Natural killer cell (primary cell): ENCODE measurements at regions not wholly inside any gene's neighbourhood (a gene's known extent, or its start where the extent isn't known, plus 50 kb on each side); places are given as distances from the start of the nearest gene placed in this dataset.

Source experiments
- ATAC-seq, 3 donors: fragments of 150-1000 bp in 2 of 3; fragments of 200-7000 bp in 1 of 3; cut with Tn5 transposase; 1 replicate in 1 of 3; 2 replicates in 2 of 3; pipeline ENCODE4 v1.10.0; 2021; ENCODE audit warnings: mild to moderate bottlenecking in 2 of 3, moderate library complexity in 2 of 3
- DNase-seq, 2 donors: peaks; one replicate each; pipeline versions ENCODE4 v3.0.0 to v3.0.0-alpha.2; 2013 to 2021; ENCODE audit warnings: mixed read lengths in 1 of 2
- H3K27ac ChIP-seq: one replicate; pipeline ENCODE4 v1.5.1; 2013; ENCODE audit warnings: mild to moderate bottlenecking, low read length
- H3K27me3 ChIP-seq: one replicate; pipeline ENCODE4 v1.6.1; 2013; ENCODE audit warnings: low read length; ENCODE audit not compliant: control insufficient read depth, insufficient read depth
- H3K36me3 ChIP-seq: one replicate; pipeline ENCODE4 v1.6.1; 2013; ENCODE audit warnings: low read length; ENCODE audit not compliant: control insufficient read depth, insufficient read depth
- H3K4me1 ChIP-seq: one replicate; pipeline ENCODE4 v1.6.1; 2013; ENCODE audit warnings: low read length; ENCODE audit not compliant: control insufficient read depth, insufficient read depth
- H3K4me3 ChIP-seq: one replicate; pipeline ENCODE4 v1.5.1; 2013; ENCODE audit warnings: low read length
- H3K9me3 ChIP-seq: one replicate; pipeline ENCODE4 v1.6.1; 2013; ENCODE audit warnings: low read length; ENCODE audit not compliant: control insufficient read depth, insufficient read depth
- H3K27ac Mint-ChIP-seq, 2 donors: one replicate each; pipeline ENCODE4 v1.8.0; 2022; ENCODE audit warnings: mild to moderate bottlenecking in 2 of 2, mixed read lengths in 2 of 2, moderate library complexity in 1 of 2
- H3K27me3 Mint-ChIP-seq, 2 donors: one replicate each; pipeline ENCODE4 v1.8.0; 2022; ENCODE audit warnings: low read depth in 2 of 2, mixed read lengths in 2 of 2
- H3K36me3 Mint-ChIP-seq: one replicate; pipeline ENCODE4 v1.8.0; 2022; ENCODE audit warnings: mixed read lengths
- H3K4me1 Mint-ChIP-seq, 2 donors: one replicate each; pipeline ENCODE4 v1.8.0; 2022; ENCODE audit warnings: mixed read lengths in 2 of 2
- H3K4me3 Mint-ChIP-seq: one replicate; pipeline ENCODE4 v1.8.0; 2022; ENCODE audit warnings: mild to moderate bottlenecking, moderate library complexity, mixed read lengths
- H3K9me3 Mint-ChIP-seq, 2 donors: one replicate each; pipeline ENCODE4 v1.8.0; 2022; ENCODE audit warnings: mixed read lengths in 2 of 2
- CTCF ChIP-seq: fragments of 200-600 bp; IDR thresholded peaks from one replicate; pipeline ENCODE4 v1.8.0; 2022; ENCODE audit warnings: antibody characterized with exemption
- WGBS: methylation state at CpG from one replicate; pipeline ENCODE4 v1.1.7; 2013; ENCODE audit warnings: missing lambda C conversion rate; ENCODE audit not compliant: insufficient coverage; 5-methylcytosine and 5-hydroxymethylcytosine counted together
- intact Hi-C: fragments of 100-400 bp; cut with micrococcal nuclease; formaldehyde crosslinking; loops from one replicate; pipeline ENCODE4 v1.14.2; 2022

GRCh38 chr2:45152691-45153090 is 143.4 kb upstream of the SIX2 start:
- H3K27ac ChIP-seq: no peak overlapping the region
- Mint-ChIP-seq H3K4me1 (no peaks in the 10 kb centered on the region), H3K9me3 (no peaks in the 10 kb centered on the region), H3K4me3 (no peak overlapping the region), H3K36me3 (no peaks in the 10 kb centered on the region), H3K27me3 (peaks cover 7% of the 10 kb centered on the region in 2 donors), H3K27ac (no peak overlapping the region)
- no peak for DNase-seq
- TF ChIP-seq CTCF: no peak
- no peaks in the 10 kb centered on the region for H3K36me3 ChIP-seq
- H3K4me1 ChIP-seq: no peaks in the 10 kb centered on the region
- H3K9me3 ChIP-seq: no peaks in the 10 kb centered on the region
- no peak overlapping the region for H3K4me3 ChIP-seq
- no peak for ATAC-seq
- 91% methylated on average over 9 of the region's 9 CpGs for WGBS
- H3K27me3 ChIP-seq: no peaks in the 10 kb centered on the region
- intact Hi-C loops: no loop called here

DNA sequence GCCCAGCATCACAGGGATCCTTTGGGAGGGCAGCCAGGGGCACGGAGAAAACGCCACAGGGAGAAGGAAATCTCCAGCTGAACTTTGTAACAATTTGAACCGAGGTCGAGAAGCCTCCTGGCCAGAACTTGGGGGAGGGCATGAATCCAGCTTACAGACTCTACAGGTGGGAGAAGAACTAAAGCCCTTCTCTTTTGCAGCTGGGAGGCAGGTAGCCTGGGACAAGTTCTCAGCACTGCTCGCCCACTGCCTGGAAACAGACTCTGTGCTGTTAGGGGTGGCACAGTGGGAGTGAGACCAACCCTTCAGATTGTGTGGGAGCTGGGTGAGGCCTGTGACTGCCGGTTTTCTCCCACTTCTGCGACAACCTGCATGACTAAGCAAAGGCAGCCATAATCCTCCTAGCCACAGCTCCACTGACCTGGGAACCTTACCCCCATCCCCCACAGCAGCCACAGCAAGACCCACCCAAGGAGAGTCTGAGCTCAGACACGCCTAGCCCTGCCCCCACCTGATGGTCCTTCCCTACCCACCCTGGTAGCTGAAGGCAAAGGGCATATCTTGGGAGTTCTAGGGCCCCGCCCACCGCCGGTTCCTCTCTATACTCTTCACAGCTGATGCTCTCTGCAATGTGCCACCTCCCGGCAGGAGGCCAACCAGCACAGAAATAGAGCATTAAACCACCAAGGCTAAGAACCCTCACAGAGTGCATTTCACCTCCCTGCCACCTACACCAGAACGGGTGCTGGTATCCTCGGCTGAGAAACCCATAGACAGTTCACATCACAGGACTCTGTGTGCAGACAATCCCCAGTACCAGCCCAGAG is 136.0 kb upstream of the SIX2 start:
- no peaks in the 10 kb centered on the region for H3K9me3 ChIP-seq
- ATAC-seq (no peak), DNase-seq (no peak)
- Mint-ChIP-seq H3K27ac (no peak overlapping the region), H3K9me3 (peaks cover 0 to 3% of the 10 kb centered on the region in 2 donors), H3K4me1 (no peaks in the 10 kb centered on the region), H3K27me3 (peaks cover 32 to 54% of the 10 kb centered on the region in 2 donors), H3K4me3 (no peak overlapping the region), H3K36me3 (peaks cover 6% of the 10 kb centered on the region)
- intact Hi-C loops: no loop called here
- peaks cover 2% of the 10 kb centered on the region for H3K27me3 ChIP-seq
- WGBS: 80% methylated on average over 14 of the region's 14 CpGs
- no peaks in the 10 kb centered on the region for H3K4me1 ChIP-seq
- no peak overlapping the region for H3K4me3 ChIP-seq
- no peak for TF ChIP-seq CTCF
- H3K36me3 ChIP-seq: no peaks in the 10 kb centered on the region
- no peak overlapping the region for H3K27ac ChIP-seq

DNA sequence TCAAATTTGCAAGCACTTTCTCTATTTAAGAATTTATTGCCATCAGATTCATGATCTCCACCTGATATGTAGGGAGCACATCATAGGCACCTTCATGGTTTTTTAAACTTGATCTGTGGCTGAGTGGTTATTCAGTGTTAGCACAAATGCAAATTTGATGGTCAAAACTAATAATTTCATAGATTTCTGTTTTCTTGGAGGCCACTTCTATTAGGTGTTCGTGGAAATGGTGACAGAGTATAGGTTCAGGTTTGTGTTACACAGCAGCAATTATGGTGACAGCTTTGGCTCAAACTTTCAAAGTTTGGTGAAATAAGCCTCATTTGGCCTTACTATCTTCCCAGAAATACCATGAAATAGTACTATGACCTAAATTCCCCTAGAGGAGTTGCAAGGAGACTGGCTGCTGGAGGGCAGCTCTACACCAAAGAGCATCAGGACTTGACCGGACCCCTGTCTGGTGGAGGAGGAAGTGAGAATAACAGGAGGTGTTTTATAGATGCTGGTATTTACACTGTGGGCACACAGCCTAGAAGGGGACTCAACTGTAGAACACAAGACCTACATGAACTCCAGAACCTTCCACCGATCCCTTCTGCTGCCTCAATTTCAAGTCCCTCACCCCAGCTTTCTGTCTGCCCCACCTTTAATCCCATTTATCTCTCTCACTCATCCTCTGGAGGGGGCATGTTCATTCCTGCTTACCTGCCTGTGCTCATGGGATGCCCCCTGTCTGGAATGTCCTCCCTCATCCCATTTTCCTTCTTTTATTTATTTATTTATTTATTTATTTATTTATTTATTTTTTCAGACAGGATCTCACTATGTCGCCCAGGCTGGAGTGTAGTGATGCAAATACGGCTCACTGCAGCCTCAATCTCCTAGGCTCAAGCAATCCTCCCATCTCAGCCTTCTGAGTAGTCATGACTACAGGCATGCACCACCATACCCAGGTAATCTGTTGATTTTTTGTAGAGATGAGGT is 132.9 kb upstream of the SIX2 start:
- Mint-ChIP-seq H3K9me3 (peaks cover 0 to 3% of the 10 kb centered on the region in 2 donors), H3K4me1 (no peaks in the 10 kb centered on the region), H3K27me3 (peaks cover 39 to 48% of the 10 kb centered on the region in 2 donors), H3K4me3 (no peak overlapping the region), H3K27ac (no peak overlapping the region), H3K36me3 (peaks cover 6% of the 10 kb centered on the region)
- ATAC-seq (no peak), DNase-seq (no peak)
- Histone ChIP-seq H3K4me1 (no peaks in the 10 kb centered on the region), H3K36me3 (no peaks in the 10 kb centered on the region), H3K27ac (no peak overlapping the region), H3K27me3 (peaks cover 2% of the 10 kb centered on the region), H3K9me3 (no peaks in the 10 kb centered on the region), H3K4me3 (no peak overlapping the region)
- 85% methylated on average over 3 of the region's 5 CpGs for WGBS
- intact Hi-C loops: no loop called here
- TF ChIP-seq CTCF: no peak
